ENCODE measurements at regions not wholly inside any gene's neighbourhood (a gene's known extent, or its start where the extent isn't known, plus 50 kb on each side); places are given as distances from the start of the nearest gene placed in this dataset.

- Histone ChIP-seq H3K27me3 (peaks cover 0 to 15% (median 0%) of the 10 kb centered on the region in 4 donors), H3K9me3 (no peaks in the 10 kb centered on the region), H3K4me1 (no peaks in the 10 kb centered on the region), H3K4me3 (no peak overlapping the region), H3K27ac (replicated peaks in 1 of 4) (no peak overlapping the region), H3K36me3 (no peaks in the 10 kb centered on the region)
- peak; percentile 26 for DNase-seq (ENCODE audit: extremely low spot score)
- TF ChIP-seq POLR2A (IDR thresholded peaks at IDR 0.05; ENCODE audit: low read depth) (no peak), POLR2AphosphoS5 (IDR thresholded peaks at IDR 0.05) (no peak), CTCF (IDR thresholded peaks at IDR 0.05) (no peak), EP300 (IDR thresholded peaks at IDR 0.05) (no peak)
- 82% methylated on average over 8 of the region's 13 CpGs for WGBS
- intact Hi-C loops (cut with DNase I), result no loop called here
These were observed 164.6 kb upstream of the TSHZ3 start for GRCh38 chr19:31513841-31514240.

- Histone ChIP-seq H3K36me3 (no peaks in the 10 kb centered on the region), H3K27me3 (peaks cover 0 to 6% (median 0%) of the 10 kb centered on the region in 4 donors), H3K9me3 (peaks cover 0 to 6% (median 2%) of the 10 kb centered on the region in 4 donors), H3K4me3 (no peak overlapping the region), H3K4me1 (no peaks in the 10 kb centered on the region), H3K27ac (replicated peaks in 1 of 4) (no peak overlapping the region)
- WGBS, result 87% methylated on average over 18 of the region's 18 CpGs
- peak; percentile 79 for DNase-seq (ENCODE audit: extremely low spot score)
- TF ChIP-seq POLR2AphosphoS5 (IDR thresholded peaks at IDR 0.05), result no peak
- no peak for TF ChIP-seq CTCF (IDR thresholded peaks at IDR 0.05)
- no peak for TF ChIP-seq EP300 (IDR thresholded peaks at IDR 0.05)
- TF ChIP-seq POLR2A (IDR thresholded peaks at IDR 0.05; ENCODE audit: low read depth), result no peak
- intact Hi-C loops (cut with DNase I), result no loop called here
These were observed 166.7 kb upstream of the TSHZ3 start for GRCh38 chr19:31515931-31516330.

- no peaks in the 10 kb centered on the region for H3K36me3 ChIP-seq
- intact Hi-C loops (cut with DNase I), result no loop called here
- 93% methylated on average over 3 of the region's 9 CpGs for WGBS
These were observed 167.5 kb upstream of the TSHZ3 start for GRCh38 chr19:31516756-31517155.

GRCh38 chr19:31517224-31518180, 168.3 kb upstream of the TSHZ3 start:
- intact Hi-C loops (cut with DNase I), result no loop called here
- peaks cover 0 to 6% (median 0%) of the 10 kb centered on the region in 4 donors for H3K27me3 ChIP-seq
- H3K4me3 ChIP-seq, result no peak overlapping the region
- TF ChIP-seq CTCF (IDR thresholded peaks at IDR 0.05), result no peak
- no peak for TF ChIP-seq POLR2A (IDR thresholded peaks at IDR 0.05; ENCODE audit: low read depth)
- no peak for TF ChIP-seq EP300 (IDR thresholded peaks at IDR 0.05)
- no peak for TF ChIP-seq POLR2AphosphoS5 (IDR thresholded peaks at IDR 0.05)
- H3K4me1 ChIP-seq, result no peaks in the 10 kb centered on the region
- peak; percentile 60 for DNase-seq (ENCODE audit: extremely low spot score)
- peaks cover 0 to 7% (median 2%) of the 10 kb centered on the region in 4 donors for H3K9me3 ChIP-seq
- no peaks in the 10 kb centered on the region for H3K36me3 ChIP-seq
- WGBS, result 87% methylated on average over 29 of the region's 33 CpGs
- no peak overlapping the region for H3K27ac ChIP-seq (replicated peaks in 1 of 4)

More at GRCh38 chr19:31516756-31517155, 167.5 kb upstream of the TSHZ3 start:
- H3K4me1 ChIP-seq, result no peaks in the 10 kb centered on the region
- H3K27me3 ChIP-seq, result peaks cover 0 to 6% (median 0%) of the 10 kb centered on the region in 4 donors
- TF ChIP-seq CTCF (IDR thresholded peaks at IDR 0.05) (no peak), EP300 (IDR thresholded peaks at IDR 0.05) (no peak), POLR2A (IDR thresholded peaks at IDR 0.05; ENCODE audit: low read depth) (no peak), POLR2AphosphoS5 (IDR thresholded peaks at IDR 0.05) (no peak)
- DNase-seq (ENCODE audit: extremely low spot score), result peak; percentile 55
- H3K4me3 ChIP-seq, result no peak overlapping the region
- H3K27ac ChIP-seq (replicated peaks in 1 of 4), result no peak overlapping the region
- H3K9me3 ChIP-seq, result peaks cover 0 to 7% (median 2%) of the 10 kb centered on the region in 4 donors

All from esophagus muscularis mucosa (tissue), 4 donors.